G401 (cell line): ENCODE measurements at regions not wholly inside any gene's neighbourhood (a gene's known extent, or its start where the extent isn't known, plus 50 kb on each side); places are given as distances from the start of the nearest gene placed in this dataset.
"Not testable (repeated sequence)": the region's sequence is repeated elsewhere in the genome, so short reads cannot be mapped to it uniquely, and the experiment has no call there.

Source experiments
- DNase-seq: peaks from one replicate; pipeline ENCODE4 v3.0.0-alpha.2; 2015; ENCODE audit warnings: low spot score
- in situ Hi-C: cut with HindIII; loops from 2 replicates; pipeline ENCODE4 v1.10.0; 2016; ENCODE audit warnings: low sequenced_read_pairs, mixed read lengths

- DNase-seq, in situ Hi-C loops: not testable (repeated sequence)
Observed at GRCh38 chr6:115502432-115502831, 558.3 kb downstream of the FRK start.

- no peak for DNase-seq
- in situ Hi-C loops: no loop called here
Observed at GRCh38 chr6:115495184-115495583, 565.5 kb downstream of the FRK start.

GRCh38 chr6:115487331-115487730 lies 573.4 kb downstream of the FRK start:
- DNase-seq: no peak
- in situ Hi-C loops: no loop called here

- no peak for DNase-seq
- in situ Hi-C loops: no loop called here
Observed at GRCh38 chr6:115485400-115485799, 575.3 kb downstream of the FRK start.

- in situ Hi-C loops, DNase-seq: not testable (repeated sequence)
Observed at GRCh38 chr6:115480543-115480942, 580.1 kb downstream of the FRK start.

- in situ Hi-C loops: no loop called here
- DNase-seq: no peak
Observed at GRCh38 chr6:115474443-115475041, 586.1 kb downstream of the FRK start.

GRCh38 chr6:115468272-115469005 lies 592.3 kb downstream of the FRK start:
- DNase-seq: no peak
- in situ Hi-C loops: no loop called here

- no peak for DNase-seq
- in situ Hi-C loops: no loop called here
Observed at GRCh38 chr6:115467726-115468125, 593.0 kb downstream of the FRK start.

- in situ Hi-C loops: no loop called here
- DNase-seq: no peak
Observed at GRCh38 chr6:115460913-115461312, 599.8 kb downstream of the FRK start.

- in situ Hi-C loops: no loop called here
- no peak for DNase-seq
Observed at GRCh38 chr6:115456848-115457247, 603.8 kb downstream of the FRK start.

- no peak for DNase-seq
- in situ Hi-C loops: no loop called here
Observed at GRCh38 chr6:115443825-115444478, 616.7 kb downstream of the FRK start.

GRCh38 chr6:115442323-115442722 lies 618.4 kb downstream of the FRK start:
- in situ Hi-C loops: no loop called here
- no peak for DNase-seq

GRCh38 chr6:115441651-115442050 lies 619.0 kb downstream of the FRK start:
- in situ Hi-C loops: no loop called here
- DNase-seq: no peak

GRCh38 chr6:115415378-115415777 lies 645.3 kb downstream of the FRK start:
- no peak for DNase-seq
- in situ Hi-C loops: no loop called here

- in situ Hi-C loops, DNase-seq: not testable (repeated sequence)
Observed at GRCh38 chr6:115414916-115415315, 645.8 kb downstream of the FRK start.

- in situ Hi-C loops: no loop called here
- no peak for DNase-seq
Observed at GRCh38 chr6:115411756-115412155, 648.9 kb downstream of the FRK start.

- in situ Hi-C loops: no loop called here
- DNase-seq: no peak
Observed at GRCh38 chr6:115404446-115404845, 656.2 kb downstream of the FRK start.

GRCh38 chr6:115398607-115399006 lies 662.1 kb downstream of the FRK start:
- no peak for DNase-seq
- in situ Hi-C loops: no loop called here

GRCh38 chr6:115396112-115396906 lies 664.4 kb downstream of the FRK start:
- no peak for DNase-seq
- in situ Hi-C loops: no loop called here

GRCh38 chr6:115393821-115394220 lies 666.9 kb downstream of the FRK start:
- in situ Hi-C loops: no loop called here

More at GRCh38 chr6:115393821-115394220, 666.9 kb downstream of the FRK start:
- no peak for DNase-seq
